ENCODE measurements at regions not wholly inside any gene's neighbourhood (a gene's known extent, or its start where the extent isn't known, plus 50 kb on each side); places are given as distances from the start of the nearest gene placed in this dataset.

GRCh38 chrX:22406201-22406737 is 133.6 kb downstream of the CBLL2 start:
- ChIA-PET RAD21 (ENCODE audit: unreplicated experiment) (no interaction called here), SMC1A (ENCODE audit: uncharacterized antibody, unreplicated experiment) (interaction anchor here (0.6 kb wide), 2 partner anchors 44 to 1163 kb away, joined by 3 read pairs; no protein-coding TSS in a partner anchor), POLR2A (no interaction called here), CTCF (no interaction called here)
- ATAC-seq (no peak), DNase-seq (ENCODE audit: low read depth, low spot score) (no peak), FAIRE-seq (no peak)
- no peak for TF ChIP-seq NKRF (conservative IDR thresholded peaks at IDR 0.05)
- TF ChIP-seq IKZF1 (conservative IDR thresholded peaks at IDR 0.05), result no peak
- Histone ChIP-seq H2AFZ (ENCODE audit: control insufficient read depth, low read depth, low read length) (no peak overlapping the region), H3K36me3 (ENCODE audit: control insufficient read depth in 2 of 2, insufficient read depth in 2 of 2, low read length in 1 of 2) (no peaks in the 10 kb centered on the region), H3K4me2 (ENCODE audit: control insufficient read depth, insufficient read depth) (no peak overlapping the region), H3K4me3 (no peak overlapping the region), H3K4me1 (ENCODE audit: control insufficient read depth, insufficient read depth, low read length) (no peaks in the 10 kb centered on the region), H3K27me3 (replicated peaks in 1 of 2; ENCODE audit: control insufficient read depth in 2 of 2, insufficient read depth in 2 of 2, low read length in 1 of 2) (no peaks in the 10 kb centered on the region), H3K27ac (ENCODE audit: control insufficient read depth, insufficient read depth) (no peak overlapping the region), H3K79me2 (ENCODE audit: control insufficient read depth, insufficient read depth, low read length) (no peaks in the 10 kb centered on the region), H4K20me1 (ENCODE audit: control insufficient read depth, insufficient read depth) (no peaks in the 10 kb centered on the region), H3K9me3 (replicated peaks; ENCODE audit: control insufficient read depth, insufficient read depth, low read length) (no peaks in the 10 kb centered on the region), H3K9ac (ENCODE audit: control insufficient read depth, insufficient read depth, low read length) (no peak overlapping the region)
- intact Hi-C loops (cut with micrococcal nuclease; ENCODE audit: unreplicated experiment) (no loop called here), in situ Hi-C loops (cut with MboI) (no loop called here)
- no TSS peak for BruUV-seq (replicated peaks)
- 25% methylated on average over 5 of the region's 5 CpGs for WGBS (ENCODE audit: insufficient coverage, insufficient replicate concordance, low lambda C conversion rate, missing lambda C conversion rate)

- WGBS (ENCODE audit: insufficient coverage, insufficient replicate concordance, low lambda C conversion rate, missing lambda C conversion rate), result 4% methylated on average over 1 of the region's 1 CpG
- no peaks in the 10 kb centered on the region for H3K27me3 ChIP-seq (replicated peaks in 1 of 2; ENCODE audit: control insufficient read depth in 2 of 2, insufficient read depth in 2 of 2, low read length in 1 of 2)
- intact Hi-C loops (cut with micrococcal nuclease; ENCODE audit: unreplicated experiment), result no loop called here
Observed at GRCh38 chrX:22409418-22409817, 136.7 kb downstream of the CBLL2 start.

More at GRCh38 chrX:22409418-22409817, 136.7 kb downstream of the CBLL2 start:
- BruUV-seq (replicated peaks), result no TSS peak
- Histone ChIP-seq H4K20me1 (ENCODE audit: control insufficient read depth, insufficient read depth) (no peaks in the 10 kb centered on the region), H3K36me3 (ENCODE audit: control insufficient read depth in 2 of 2, insufficient read depth in 2 of 2, low read length in 1 of 2) (no peaks in the 10 kb centered on the region), H3K9me3 (replicated peaks; ENCODE audit: control insufficient read depth, insufficient read depth, low read length) (no peaks in the 10 kb centered on the region), H3K79me2 (ENCODE audit: control insufficient read depth, insufficient read depth, low read length) (no peaks in the 10 kb centered on the region), H2AFZ (ENCODE audit: control insufficient read depth, low read depth, low read length) (no peak overlapping the region), H3K4me2 (ENCODE audit: control insufficient read depth, insufficient read depth) (no peak overlapping the region), H3K4me3 (no peak overlapping the region), H3K4me1 (ENCODE audit: control insufficient read depth, insufficient read depth, low read length) (no peaks in the 10 kb centered on the region), H3K27ac (ENCODE audit: control insufficient read depth, insufficient read depth) (no peak overlapping the region), H3K9ac (ENCODE audit: control insufficient read depth, insufficient read depth, low read length) (no peak overlapping the region)
- in situ Hi-C loops (cut with MboI), result no loop called here
- FAIRE-seq (no peak), ATAC-seq (no peak; the same call in 2 of the 3 replicates), DNase-seq (ENCODE audit: low read depth, low spot score) (no peak)
- TF ChIP-seq RAD51 (IDR thresholded peaks at IDR 0.05) (no peak), MXI1 (IDR thresholded peaks at IDR 0.05; ENCODE audit: low read depth, low read length) (no peak), ETV6 (conservative IDR thresholded peaks at IDR 0.05 in 1 of 2, IDR thresholded peaks at IDR 0.05 in 1 of 2; ENCODE audit: borderline replicate concordance in 1 of 2, low read depth in 1 of 2) (no peak), NFYA (IDR thresholded peaks at IDR 0.05; ENCODE audit: borderline replicate concordance, low read depth, low read length) (no peak), POU2F2 (IDR thresholded peaks at IDR 0.05; ENCODE audit: borderline replicate concordance, low read depth, low read length) (no peak), PBX3 (IDR thresholded peaks at IDR 0.05; ENCODE audit: insufficient replicate concordance, low read depth, low read length) (no peak), SREBF1 (IDR thresholded peaks at IDR 0.05; ENCODE audit: low read length) (no peak)
- TF ChIP-seq, protein P1, sequence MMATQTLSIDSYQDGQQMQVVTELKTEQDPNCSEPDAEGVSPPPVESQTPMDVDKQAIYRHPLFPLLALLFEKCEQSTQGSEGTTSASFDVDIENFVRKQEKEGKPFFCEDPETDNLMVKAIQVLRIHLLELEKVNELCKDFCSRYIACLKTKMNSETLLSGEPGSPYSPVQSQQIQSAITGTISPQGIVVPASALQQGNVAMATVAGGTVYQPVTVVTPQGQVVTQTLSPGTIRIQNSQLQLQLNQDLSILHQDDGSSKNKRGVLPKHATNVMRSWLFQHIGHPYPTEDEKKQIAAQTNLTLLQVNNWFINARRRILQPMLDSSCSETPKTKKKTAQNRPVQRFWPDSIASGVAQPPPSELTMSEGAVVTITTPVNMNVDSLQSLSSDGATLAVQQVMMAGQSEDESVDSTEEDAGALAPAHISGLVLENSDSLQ (IDR thresholded peaks at IDR 0.05), result no peak
- ChIA-PET POLR2A (no interaction called here), SMC1A (ENCODE audit: uncharacterized antibody, unreplicated experiment) (interaction anchor here (0.6 to 1.2 kb wide), 2 partner anchors 273 to 374 kb away, joined by 3 read pairs; no protein-coding TSS in a partner anchor), CTCF (interaction anchor here (0.5 to 1.4 kb wide), 2 partner anchors 216 to 568 kb away, joined by 3 read pairs; no protein-coding TSS in a partner anchor), RAD21 (ENCODE audit: unreplicated experiment) (no interaction called here)
